OCI-LY3 (cell line): ENCODE measurements at regions not wholly inside any gene's neighbourhood (a gene's known extent, or its start where the extent isn't known, plus 50 kb on each side); places are given as distances from the start of the nearest gene placed in this dataset.

Experiments
- H2AFZ ChIP-seq: fragments of 200-600, 300-600 bp; shearing (Covaris generic); 2 replicates; pipeline ENCODE4 v1.6.0; 2014; ENCODE audit warnings: antibody characterized with exemption, low read depth, low read length
- H3K27ac ChIP-seq: fragments of 200-600, 300-600 bp; sonication (generic); 2 replicates; pipeline ENCODE4 v1.5.1; 2014; ENCODE audit warnings: mild to moderate bottlenecking, low read length, moderate library complexity, mixed read lengths
- H3K27me3 ChIP-seq: fragments of 200-600, 300-600 bp; sonication (generic); 2 replicates; pipeline ENCODE4 v1.6.1; 2014; ENCODE audit warnings: low read depth, low read length, mixed read lengths
- H3K36me3 ChIP-seq: fragments of 200-600, 300-600 bp; sonication (generic); replicated peaks from 2 replicates; pipeline ENCODE3; 2014; ENCODE audit warnings: low read depth, low read length, mixed read lengths
- H3K4me1 ChIP-seq: fragments of 300-600, 200-600 bp; sonication (generic); 2 replicates; pipeline ENCODE4 v1.6.1; 2014; ENCODE audit warnings: low read length, mixed read lengths
- H3K4me2 ChIP-seq: fragments of 200-600, 300-600 bp; sonication (generic); 2 replicates; pipeline ENCODE4 v1.6.1; 2014; ENCODE audit warnings: low read length, mixed read lengths
- H3K4me3 ChIP-seq: fragments of 300-600, 200-600 bp; sonication (generic); 2 replicates; pipeline ENCODE4 v1.5.1; 2014; ENCODE audit warnings: antibody characterized with exemption, mild to moderate bottlenecking, low read length, moderate library complexity
- H3K79me2 ChIP-seq: fragments of 300-600, 200-600 bp; shearing (Covaris generic); 2 replicates; pipeline ENCODE4 v1.6.1; 2014; ENCODE audit warnings: mild to moderate bottlenecking, low read length, mixed read lengths
- H3K9ac ChIP-seq: fragments of 300-600, 200-600 bp; shearing (Covaris generic); 2 replicates; pipeline ENCODE4 v1.6.0; 2014; ENCODE audit warnings: mild to moderate bottlenecking, low read length, moderate library complexity
- H3K9me3 ChIP-seq: fragments of 200-600, 300-600 bp; shearing (Covaris generic); 2 replicates; pipeline ENCODE4 v1.6.1; 2014; ENCODE audit warnings: low read length, mixed read lengths; ENCODE audit not compliant: insufficient read depth
- H4K20me1 ChIP-seq: fragments of 200-600, 300-600 bp; sonication (generic); 2 replicates; pipeline ENCODE4 v1.6.1; 2016; ENCODE audit warnings: low read length, mixed read lengths; ENCODE audit not compliant: insufficient read depth
- CTCF ChIP-seq: fragments of 200-600, 300-600 bp; sonication (generic); IDR thresholded peaks from 2 replicates; pipeline ENCODE4 v1.5.1; 2014; ENCODE audit warnings: antibody characterized with exemption, low read length, low read depth
- EZH2phosphoT487 ChIP-seq: fragments of 200-600 bp; shearing (Covaris generic); IDR thresholded peaks from 2 replicates; pipeline ENCODE4 v1.6.1; 2018; ENCODE audit warnings: antibody characterized with exemption, mixed run types, low read depth

DNA sequence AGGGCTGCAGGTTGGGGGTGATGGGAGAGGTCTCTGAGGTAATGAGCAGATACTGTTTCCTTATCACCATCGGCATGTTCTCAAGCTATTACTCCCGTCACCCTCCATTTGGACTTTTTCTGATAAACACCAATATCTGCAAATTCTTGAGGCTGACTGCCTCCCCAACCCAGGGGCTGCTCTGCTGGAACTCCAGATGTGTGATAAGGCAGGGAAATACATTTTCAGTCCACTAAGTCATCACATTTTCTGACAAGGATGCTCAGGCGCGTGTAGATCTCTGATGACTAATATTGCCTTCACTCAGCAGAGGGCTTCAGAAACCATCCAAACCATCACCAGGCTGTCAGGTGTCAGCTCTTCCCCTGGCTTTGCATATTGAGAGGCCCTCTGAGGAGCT, 215.0 kb upstream of the POU3F1 start:
- H3K4me2 ChIP-seq = peak overlapping the region; percentile 51
- no peak for TF ChIP-seq EZH2phosphoT487
- TF ChIP-seq CTCF = peak; percentile 17; the same call in 1 of the 2 replicates
- 0 out of 2 replicates have a peak overlapping the region, but pooled peaks have one; percentile 8 for H3K4me3 ChIP-seq
- no peaks in the 10 kb centered on the region for H4K20me1 ChIP-seq
- no peaks in the 10 kb centered on the region for H3K27me3 ChIP-seq
- H3K9me3 ChIP-seq = peaks cover 3% of the 10 kb centered on the region; the same call in 1 of the 2 replicates
- no peak overlapping the region for H2AFZ ChIP-seq
- peak overlapping the region; percentile 17; the same call in 1 of the 2 replicates for H3K9ac ChIP-seq
- H3K27ac ChIP-seq = 0 out of 2 replicates have a peak overlapping the region, but pooled peaks have one; percentile 23
- H3K4me1 ChIP-seq = peaks cover 32% of the 10 kb centered on the region
- H3K36me3 ChIP-seq = peaks cover 2% of the 10 kb centered on the region
- no peaks in the 10 kb centered on the region for H3K79me2 ChIP-seq

GRCh38 chr1:38258085-38258627, 211.6 kb upstream of the POU3F1 start:
- H3K4me2 ChIP-seq = no peak overlapping the region
- no peak for TF ChIP-seq EZH2phosphoT487

GRCh38 chr1:38257374-38257773, 210.8 kb upstream of the POU3F1 start:
- peaks cover 2% of the 10 kb centered on the region for H3K36me3 ChIP-seq
- H3K27me3 ChIP-seq = no peaks in the 10 kb centered on the region
- no peak overlapping the region for H3K4me3 ChIP-seq
- TF ChIP-seq EZH2phosphoT487 (no peak), CTCF (no peak)
- peaks cover 29% of the 10 kb centered on the region for H3K4me1 ChIP-seq
- peaks cover 3% of the 10 kb centered on the region; the same call in 1 of the 2 replicates for H3K9me3 ChIP-seq
- H3K27ac ChIP-seq = no peak overlapping the region
- H4K20me1 ChIP-seq = no peaks in the 10 kb centered on the region
- H3K4me2 ChIP-seq = no peak overlapping the region
- H3K79me2 ChIP-seq = no peaks in the 10 kb centered on the region
- no peak overlapping the region for H2AFZ ChIP-seq
- H3K9ac ChIP-seq = no peak overlapping the region

More at GRCh38 chr1:38258085-38258627, 211.6 kb upstream of the POU3F1 start:
- Histone ChIP-seq H3K4me3 (no peak overlapping the region), H3K27me3 (no peaks in the 10 kb centered on the region), H4K20me1 (no peaks in the 10 kb centered on the region), H2AFZ (no peak overlapping the region), H3K36me3 (peaks cover 2% of the 10 kb centered on the region), H3K79me2 (no peaks in the 10 kb centered on the region), H3K9me3 (peaks cover 3% of the 10 kb centered on the region; the same call in 1 of the 2 replicates), H3K9ac (no peak overlapping the region), H3K27ac (no peak overlapping the region), H3K4me1 (peaks cover 37% of the 10 kb centered on the region)

DNA sequence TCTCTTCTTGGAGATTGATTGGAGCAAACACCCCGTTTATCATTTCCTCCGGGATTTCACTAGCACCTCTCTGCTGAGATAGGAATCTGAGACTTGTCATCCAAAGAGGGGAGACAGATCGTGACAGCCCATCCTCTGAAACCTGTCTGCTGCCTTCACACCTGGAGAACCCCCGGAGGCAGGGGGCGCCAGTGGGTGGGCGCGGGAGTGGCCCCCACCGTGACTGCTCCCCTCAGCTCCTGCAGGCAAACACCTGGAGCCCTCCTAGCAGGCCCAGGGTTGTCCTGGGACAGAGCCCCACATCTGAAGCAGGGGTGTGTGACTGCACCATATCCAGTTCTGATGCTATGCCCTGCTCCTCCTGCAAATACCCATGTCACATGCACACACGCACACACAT, 209.5 kb upstream of the POU3F1 start:
- Histone ChIP-seq H2AFZ (no peak overlapping the region), H3K27ac (no peak overlapping the region), H3K27me3 (no peaks in the 10 kb centered on the region), H3K36me3 (peaks cover 2% of the 10 kb centered on the region), H4K20me1 (no peaks in the 10 kb centered on the region), H3K4me1 (peaks cover 16% of the 10 kb centered on the region), H3K9ac (no peak overlapping the region), H3K4me2 (peak overlapping the region; percentile 18; the same call in 1 of the 2 replicates), H3K9me3 (peaks cover 3% of the 10 kb centered on the region; the same call in 1 of the 2 replicates), H3K79me2 (no peaks in the 10 kb centered on the region), H3K4me3 (no peak overlapping the region)
- TF ChIP-seq EZH2phosphoT487 (no peak), CTCF (no peak; the same call in 1 of the 2 replicates)
